WI38 (cell line): ENCODE measurements at regions not wholly inside any gene's neighbourhood (a gene's known extent, or its start where the extent isn't known, plus 50 kb on each side); places are given as distances from the start of the nearest gene placed in this dataset.

Experiments used
- H3K4me3 ChIP-seq: 2 replicates; pipeline ENCODE4 v1.5.1; 2011; ENCODE audit warnings: low read depth, mild to moderate bottlenecking, control low read depth, low read length
- TF ChIP-seq, protein P1 (sequence below): IDR thresholded peaks from 2 replicates; pipeline ENCODE4 v1.5.1; 2012; ENCODE audit warnings: low read depth, mild to moderate bottlenecking, control low read depth, low read length

DNA sequence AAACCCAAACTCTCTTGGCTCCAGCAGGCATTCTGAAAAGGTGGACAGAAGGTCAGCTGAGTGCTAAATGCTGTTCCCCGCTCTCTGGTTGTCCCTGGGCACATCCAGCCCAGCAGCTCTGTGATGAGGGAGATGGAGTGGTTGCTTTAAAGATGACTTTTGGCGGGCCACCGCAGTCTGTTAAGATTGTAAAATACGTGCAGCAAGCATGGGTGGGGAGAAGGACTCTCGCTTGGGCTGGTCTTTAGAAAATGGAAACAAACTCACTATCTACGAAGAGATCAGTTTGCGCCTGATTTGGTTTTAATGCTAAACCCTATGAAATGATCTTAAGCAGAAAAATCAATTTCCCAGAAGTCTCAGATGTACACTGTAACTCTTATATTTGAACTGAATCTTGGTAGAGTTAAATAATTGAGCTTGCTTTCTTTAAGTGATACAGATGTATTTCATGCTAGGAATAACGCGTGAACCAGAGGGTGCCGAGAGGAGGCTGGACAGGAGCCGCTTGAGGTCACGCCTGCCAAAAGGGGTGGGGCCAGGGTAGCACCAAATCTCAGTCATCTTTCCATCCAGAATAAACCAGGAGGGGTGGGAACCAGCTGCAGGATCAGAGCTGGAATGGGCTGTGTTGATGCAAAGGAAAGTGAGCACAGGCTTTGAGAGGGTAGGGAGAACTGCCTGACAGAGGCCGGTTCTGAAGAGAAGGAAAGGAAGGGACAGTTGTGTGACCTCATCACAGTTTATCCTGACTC, 170.2 kb upstream of the MKI67 start:
- H3K4me3 ChIP-seq = no peak overlapping the region
- TF ChIP-seq, protein P1, sequence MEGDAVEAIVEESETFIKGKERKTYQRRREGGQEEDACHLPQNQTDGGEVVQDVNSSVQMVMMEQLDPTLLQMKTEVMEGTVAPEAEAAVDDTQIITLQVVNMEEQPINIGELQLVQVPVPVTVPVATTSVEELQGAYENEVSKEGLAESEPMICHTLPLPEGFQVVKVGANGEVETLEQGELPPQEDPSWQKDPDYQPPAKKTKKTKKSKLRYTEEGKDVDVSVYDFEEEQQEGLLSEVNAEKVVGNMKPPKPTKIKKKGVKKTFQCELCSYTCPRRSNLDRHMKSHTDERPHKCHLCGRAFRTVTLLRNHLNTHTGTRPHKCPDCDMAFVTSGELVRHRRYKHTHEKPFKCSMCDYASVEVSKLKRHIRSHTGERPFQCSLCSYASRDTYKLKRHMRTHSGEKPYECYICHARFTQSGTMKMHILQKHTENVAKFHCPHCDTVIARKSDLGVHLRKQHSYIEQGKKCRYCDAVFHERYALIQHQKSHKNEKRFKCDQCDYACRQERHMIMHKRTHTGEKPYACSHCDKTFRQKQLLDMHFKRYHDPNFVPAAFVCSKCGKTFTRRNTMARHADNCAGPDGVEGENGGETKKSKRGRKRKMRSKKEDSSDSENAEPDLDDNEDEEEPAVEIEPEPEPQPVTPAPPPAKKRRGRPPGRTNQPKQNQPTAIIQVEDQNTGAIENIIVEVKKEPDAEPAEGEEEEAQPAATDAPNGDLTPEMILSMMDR = no peak

DNA sequence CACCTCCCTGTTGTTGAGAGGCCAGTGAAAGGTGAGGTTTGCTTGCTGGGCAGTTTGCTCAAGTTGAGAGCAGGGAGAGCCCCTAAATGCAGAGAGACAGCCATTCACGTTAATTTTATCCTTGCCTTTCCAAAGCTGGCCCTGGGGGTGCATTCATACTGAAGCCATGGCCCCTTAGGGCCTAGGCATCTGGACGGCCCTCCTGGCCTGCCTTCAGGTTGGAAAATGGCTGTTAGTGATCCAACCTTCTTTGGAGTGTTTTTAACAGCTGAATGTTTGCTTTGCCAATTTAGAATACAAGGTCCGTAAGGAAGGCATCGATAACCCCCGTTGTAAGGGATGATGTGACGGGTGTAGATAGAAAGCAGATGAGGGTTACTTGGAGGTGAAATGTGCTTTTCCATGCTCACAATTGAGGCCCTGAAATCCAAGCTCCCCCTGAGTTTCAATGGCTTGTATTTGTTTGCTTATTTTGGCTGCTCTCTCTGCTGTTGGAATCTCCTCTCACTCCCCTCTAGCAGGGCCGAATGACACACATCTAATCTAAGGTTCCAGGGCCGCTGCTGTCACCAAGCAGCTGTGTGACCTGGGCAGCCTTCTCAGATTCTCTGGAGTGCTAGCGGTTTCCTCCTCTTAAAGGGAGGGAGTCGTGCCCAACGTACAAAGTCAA, 171.6 kb upstream of the MKI67 start:
- TF ChIP-seq, protein P1 = no peak
- no peak overlapping the region for H3K4me3 ChIP-seq

DNA sequence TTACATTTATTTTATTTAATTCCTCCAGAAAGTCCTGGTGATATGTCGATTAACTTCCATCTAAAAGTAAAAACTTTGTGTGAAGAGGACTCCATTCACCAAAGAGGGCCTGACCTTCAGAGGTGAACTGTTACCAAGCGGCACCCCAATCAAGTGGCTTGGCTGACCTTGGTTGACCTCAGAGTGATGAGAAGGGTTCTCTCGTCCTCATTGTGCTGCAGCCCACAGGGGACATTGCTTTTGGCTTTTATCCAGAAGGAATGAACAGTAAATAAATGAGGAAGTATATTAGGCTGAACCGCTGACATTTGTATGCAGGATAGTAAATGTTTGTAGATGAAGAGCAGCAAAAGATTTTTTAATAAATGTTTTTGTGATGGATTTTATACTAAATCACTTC, 172.4 kb upstream of the MKI67 start:
- no peak overlapping the region for H3K4me3 ChIP-seq
- TF ChIP-seq, protein P1 = no peak

DNA sequence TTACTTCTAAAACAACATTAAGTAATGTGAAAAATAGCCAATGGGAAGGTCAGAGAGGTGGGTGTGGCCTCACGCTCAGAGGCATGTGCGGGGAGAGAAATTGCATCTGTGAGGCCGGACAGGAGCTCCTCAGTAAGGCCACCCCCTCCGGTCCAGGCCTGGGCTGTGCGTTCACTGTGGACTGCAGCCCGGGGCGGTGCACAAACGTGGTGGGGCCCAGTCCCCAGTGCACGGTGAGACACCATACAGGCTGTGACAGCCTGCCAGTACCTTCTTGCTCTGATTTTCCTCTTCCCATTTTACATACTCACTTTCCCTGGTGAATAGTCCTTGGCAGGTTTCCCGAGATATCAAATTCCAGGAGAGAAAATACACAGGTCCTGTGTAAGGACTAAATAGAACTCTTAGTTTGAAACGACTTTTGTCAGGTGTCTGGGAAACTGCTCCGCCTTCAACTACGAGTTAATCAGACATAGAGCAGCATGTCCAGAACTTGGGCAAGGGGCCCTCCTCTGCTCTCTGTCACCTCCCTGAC, 174.1 kb upstream of the MKI67 start:
- no peak overlapping the region for H3K4me3 ChIP-seq
- TF ChIP-seq, protein P1 = no peak

DNA sequence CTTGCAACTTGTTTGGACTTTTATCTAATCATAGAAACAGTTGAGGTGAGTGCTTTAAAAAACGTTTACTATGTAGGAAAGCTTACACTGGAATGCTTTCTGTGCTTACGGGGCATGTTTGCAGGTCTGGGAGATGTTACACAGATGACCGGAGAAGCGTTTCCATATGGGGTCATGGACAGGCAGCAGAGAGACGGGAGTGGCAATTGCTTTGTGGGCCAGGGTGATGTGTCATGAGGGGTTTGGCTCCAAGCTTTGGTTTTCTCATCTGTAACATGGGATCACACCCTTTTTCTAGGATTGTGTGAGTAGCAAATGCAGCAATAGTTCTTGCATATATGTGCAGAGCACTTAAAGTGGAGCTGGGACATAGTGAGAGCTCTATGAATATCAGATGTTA, 174.8 kb upstream of the MKI67 start:
- TF ChIP-seq, protein P1 = no peak
- no peak overlapping the region for H3K4me3 ChIP-seq

DNA sequence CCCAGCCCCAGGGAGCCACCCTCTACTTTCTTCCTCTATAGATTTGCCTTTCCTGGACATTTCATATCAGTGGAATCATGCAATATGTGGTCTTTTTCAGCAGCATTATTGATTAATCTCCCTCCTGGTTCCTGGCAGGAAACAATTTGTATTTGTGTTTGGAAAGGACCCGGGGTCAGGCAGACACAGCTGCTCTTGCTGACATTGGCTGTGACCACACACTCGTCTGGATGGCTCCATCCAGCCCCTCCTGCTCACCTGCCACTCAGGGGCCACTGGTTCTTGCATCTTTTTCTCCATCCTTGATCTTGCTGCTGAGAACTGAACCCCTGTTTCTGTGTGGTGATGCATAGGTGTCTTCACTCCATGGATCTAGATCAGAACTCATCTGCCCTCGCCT, 176.6 kb upstream of the MKI67 start:
- no peak overlapping the region for H3K4me3 ChIP-seq
- TF ChIP-seq, protein P1 = no peak

DNA sequence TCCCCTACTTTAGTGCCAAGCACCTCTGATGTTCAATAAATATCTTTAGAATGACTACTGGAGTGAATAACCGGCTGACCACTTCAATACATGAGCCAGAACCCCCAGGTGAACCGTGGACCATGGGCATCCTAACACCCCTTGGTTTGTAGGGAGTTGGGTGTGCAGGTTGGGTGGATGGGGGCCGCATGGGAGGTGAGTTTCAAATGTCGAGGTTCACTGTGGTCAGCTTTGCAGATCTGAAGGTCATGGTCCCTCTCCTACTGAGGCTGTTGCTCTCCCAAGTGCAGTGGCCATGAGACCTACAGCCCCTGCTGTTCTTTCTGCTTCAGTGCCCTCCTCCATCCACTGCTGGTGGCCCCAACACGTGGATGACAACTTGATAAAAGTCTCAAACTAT, 178.0 kb upstream of the MKI67 start:
- TF ChIP-seq, protein P1 = no peak
- no peak overlapping the region for H3K4me3 ChIP-seq
